ENCODE measurements at regions not wholly inside any gene's neighbourhood (a gene's known extent, or its start where the extent isn't known, plus 50 kb on each side); places are given as distances from the start of the nearest gene placed in this dataset.
"Not testable (repeated sequence)": the region's sequence is repeated elsewhere in the genome, so short reads cannot be mapped to it uniquely, and the experiment has no call there.

- DNase-seq: no peak
Observed at GRCh38 chr4:54587107-54587891, 70.5 kb upstream of the KIT start.

DNA sequence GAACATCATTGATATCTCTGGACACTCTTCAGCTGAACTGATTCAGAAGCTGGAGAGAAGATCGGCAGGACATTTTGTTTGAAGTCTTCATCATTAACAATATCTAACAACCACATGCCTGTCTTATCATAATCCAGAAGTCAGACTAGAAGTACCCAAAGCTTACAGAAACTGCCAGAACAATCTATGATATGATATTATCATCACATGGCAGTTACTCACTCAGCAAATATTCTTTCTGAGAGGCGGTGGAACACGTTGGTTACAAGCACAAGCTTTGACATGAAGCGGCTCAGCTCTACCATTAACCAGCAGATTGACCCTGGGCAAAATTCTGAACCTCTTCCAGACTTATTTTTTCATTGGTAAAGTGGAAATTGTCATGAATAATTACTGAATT, 69.4 kb upstream of the KIT start:
- DNase-seq: no peak

DNA sequence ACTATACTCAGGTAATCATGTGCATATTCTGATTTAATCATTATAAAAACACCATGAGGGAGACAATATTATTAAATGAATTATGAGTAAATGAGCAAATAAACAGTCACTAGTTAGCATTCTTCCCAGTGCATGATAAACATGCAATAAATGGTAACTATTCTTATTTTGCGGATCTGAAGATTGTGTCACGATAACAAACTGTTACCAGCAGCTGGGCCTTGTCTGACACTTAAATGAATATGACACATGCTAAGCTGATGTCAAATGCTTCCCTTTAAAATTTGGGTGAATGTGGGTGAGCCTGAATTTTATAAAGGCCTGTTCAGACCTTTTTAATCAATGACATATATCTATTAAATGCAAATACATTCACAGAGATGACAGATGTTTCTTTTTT, 68.2 kb upstream of the KIT start:
- no peak for DNase-seq

DNA sequence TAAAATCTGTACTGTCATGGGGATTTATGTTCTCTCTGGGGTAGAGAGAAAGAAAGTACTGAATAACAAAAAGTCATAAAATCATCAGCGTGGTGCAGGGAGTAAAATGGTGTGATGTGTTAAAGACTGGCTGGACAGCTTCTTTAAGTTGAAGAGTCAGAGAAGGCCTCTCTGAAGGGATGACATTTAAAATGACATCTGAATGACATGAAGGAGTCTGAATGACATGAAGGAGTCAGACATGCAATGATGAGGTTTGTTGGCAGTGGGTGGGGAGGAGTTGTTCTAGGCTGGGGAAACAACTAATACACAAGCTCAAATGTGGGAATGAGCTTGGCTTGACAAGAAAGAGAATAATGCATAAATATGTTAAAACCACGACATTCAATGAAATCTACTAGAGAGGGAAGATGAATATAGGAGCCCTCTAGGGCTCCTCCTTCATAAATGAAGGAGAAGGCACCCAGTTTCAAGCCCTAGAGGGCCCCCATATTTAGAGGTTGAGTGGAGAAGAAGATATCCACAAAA, 63.9 kb upstream of the KIT start:
- no peak for DNase-seq

DNA sequence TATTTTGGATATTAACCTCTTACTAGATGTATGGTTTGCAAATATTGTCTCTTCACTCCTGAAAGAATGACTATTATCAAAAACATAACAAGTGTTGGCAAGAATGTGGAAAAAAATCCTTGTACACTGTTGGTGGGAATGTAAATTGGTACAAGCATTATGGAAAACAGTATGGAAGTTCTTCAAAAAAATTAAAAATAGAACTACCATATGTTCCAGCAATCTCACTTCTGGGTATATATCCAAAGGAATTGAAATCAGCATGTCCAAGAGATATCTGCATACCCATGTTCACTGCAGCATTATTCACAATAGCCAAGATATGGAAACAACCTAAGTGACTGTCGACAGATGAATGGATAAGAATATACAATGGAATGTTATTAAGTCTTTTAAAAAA, 61.6 kb upstream of the KIT start:
- DNase-seq: no peak

GRCh38 chr4:54597678-54598077, 60.1 kb upstream of the KIT start:
- DNase-seq: not testable (repeated sequence)

- not testable (repeated sequence) for DNase-seq
Observed at GRCh38 chr4:54602175-54602574, 55.6 kb upstream of the KIT start.

DNA sequence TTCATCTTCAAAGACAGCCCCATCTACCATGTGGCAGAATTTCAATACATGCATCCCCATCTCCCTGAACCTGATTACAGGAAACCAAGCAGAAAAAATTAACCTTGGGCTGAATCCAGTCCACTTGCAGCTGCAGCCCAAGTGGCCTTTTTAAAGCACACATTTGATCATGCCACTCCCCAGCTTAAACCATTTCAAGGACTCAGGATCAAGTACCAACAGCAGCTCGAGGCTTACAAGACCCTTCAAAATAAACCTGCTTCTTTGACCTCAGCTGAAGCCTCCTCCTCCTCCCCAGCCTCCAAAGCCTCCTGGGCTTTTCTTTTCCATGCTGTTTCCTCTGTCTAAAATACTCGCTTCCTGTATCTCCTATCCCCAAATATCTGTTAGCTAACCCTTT, 50.7 kb upstream of the KIT start:
- DNase-seq: peak; percentile 72

- no peak for DNase-seq
Observed at GRCh38 chr4:54607521-54607920, 50.2 kb upstream of the KIT start.
